Left kidney (tissue), 1 donor: ENCODE measurements at regions not wholly inside any gene's neighbourhood (a gene's known extent, or its start where the extent isn't known, plus 50 kb on each side); places are given as distances from the start of the nearest gene placed in this dataset.
"Not testable (repeated sequence)": the region's sequence is repeated elsewhere in the genome, so short reads cannot be mapped to it uniquely, and the experiment has no call there.

Source experiments
- DNase-seq: peaks from one replicate; pipeline ENCODE4 v3.0.0-alpha.2; 2013

- DNase-seq, result no peak
These were observed 148.8 kb upstream of the NPY start for GRCh38 chr7:24135003-24135817.

GRCh38 chr7:24137338-24137737, 146.7 kb upstream of the NPY start:
- no peak for DNase-seq

- no peak for DNase-seq
These were observed 145.6 kb upstream of the NPY start for GRCh38 chr7:24138343-24138742.

- no peak for DNase-seq
These were observed 144.0 kb upstream of the NPY start for GRCh38 chr7:24140001-24140400.

GRCh38 chr7:24141874-24142509, 142.0 kb upstream of the NPY start:
- no peak for DNase-seq

- DNase-seq, result no peak
These were observed 140.4 kb upstream of the NPY start for GRCh38 chr7:24143547-24143946.

GRCh38 chr7:24151944-24152343, 132.0 kb upstream of the NPY start:
- no peak for DNase-seq

GRCh38 chr7:24152356-24152755, 131.6 kb upstream of the NPY start:
- DNase-seq, result no peak

- DNase-seq, result peak; percentile 2
These were observed 131.0 kb upstream of the NPY start for GRCh38 chr7:24152877-24153472.

- DNase-seq, result no peak
These were observed 126.3 kb upstream of the NPY start for GRCh38 chr7:24157666-24158065.

GRCh38 chr7:24158975-24159374, 125.0 kb upstream of the NPY start:
- no peak for DNase-seq

GRCh38 chr7:24164401-24164800, 119.6 kb upstream of the NPY start:
- no peak for DNase-seq

GRCh38 chr7:24169077-24169624, 114.8 kb upstream of the NPY start:
- no peak for DNase-seq

- not testable (repeated sequence) for DNase-seq
These were observed 112.0 kb upstream of the NPY start for GRCh38 chr7:24171951-24172350.

- no peak for DNase-seq
These were observed 111.1 kb upstream of the NPY start for GRCh38 chr7:24172856-24173255.

- no peak for DNase-seq
These were observed 108.4 kb upstream of the NPY start for GRCh38 chr7:24175603-24176002.

- no peak for DNase-seq
These were observed 105.0 kb upstream of the NPY start for GRCh38 chr7:24178811-24179570.

GRCh38 chr7:24191362-24191761, 92.6 kb upstream of the NPY start:
- DNase-seq, result no peak

- no peak for DNase-seq
These were observed 91.9 kb upstream of the NPY start for GRCh38 chr7:24192053-24192452.

- no peak for DNase-seq
These were observed 91.3 kb upstream of the NPY start for GRCh38 chr7:24192691-24193090.

- DNase-seq, result no peak
These were observed 86.1 kb upstream of the NPY start for GRCh38 chr7:24197852-24198251.

GRCh38 chr7:24199978-24200377, 84.0 kb upstream of the NPY start:
- no peak for DNase-seq
